IMR-90 (cell line): ENCODE measurements at regions not wholly inside any gene's neighbourhood (a gene's known extent, or its start where the extent isn't known, plus 50 kb on each side); places are given as distances from the start of the nearest gene placed in this dataset.

Experiments
- ATAC-seq: fragments of 200-7000 bp; cut with Tn5 transposase; 2 replicates; pipeline ENCODE4 v1.9.1; 2020; ENCODE audit warnings: low read depth, mild to moderate bottlenecking, moderate library complexity
- BruUV-seq: library from RNA; stranded (reverse); fragments of 400-500 nt; replicated peaks from 2 replicates; lab custom pipeline; 2021; lab: Mats Ljungman, UMichigan
- CTCF ChIA-PET: fragments of 300-600 bp; formaldehyde crosslinking; extraction: SDS; loops from one replicate; lab custom pipeline; 2021; ENCODE audit warnings: antibody characterized with exemption; lab: Yijun Ruan, JAX
- POLR2A ChIA-PET: fragments of 300-600 bp; sonication (Branson Sonifier 250); formaldehyde crosslinking; loops from one replicate; lab custom pipeline; 2022; ENCODE audit warnings: antibody characterized with exemption; ENCODE audit not compliant: unreplicated experiment; lab: Charles Lee
- DNase-seq: peaks from one replicate; pipeline ENCODE4 v3.0.0; 2013
- H2AFZ ChIP-seq: replicated peaks from 2 replicates; pipeline ENCODE3; 2013; ENCODE audit warnings: low read length, mild to moderate bottlenecking; ENCODE audit not compliant: poor library complexity
- H2AK5ac ChIP-seq: 2 replicates; pipeline ENCODE4 v1.6.1; 2013; ENCODE audit warnings: low read depth, low read length, inconsistent platforms
- H2AK9ac ChIP-seq: replicated peaks from 2 replicates; pipeline ENCODE3; 2013; ENCODE audit warnings: mild to moderate bottlenecking, low read depth, low read length, moderate library complexity; ENCODE audit not compliant: poor library complexity
- H2BK120ac ChIP-seq: 2 replicates; pipeline ENCODE4 v1.6.1; 2013; ENCODE audit warnings: low read depth, low read length, inconsistent platforms
- H2BK15ac ChIP-seq: 3 replicates; pipeline ENCODE4 v1.6.1; 2013; ENCODE audit warnings: low read depth, low read length, inconsistent platforms
- H2BK20ac ChIP-seq: 2 replicates; pipeline ENCODE4 v1.6.1; 2013; ENCODE audit warnings: low read depth, mild to moderate bottlenecking, inconsistent platforms, low read length, moderate library complexity
- H2BK5ac ChIP-seq: 2 replicates; pipeline ENCODE4 v1.6.1; 2013; ENCODE audit warnings: mild to moderate bottlenecking, low read depth, low read length, inconsistent platforms; ENCODE audit not compliant: poor library complexity, severe bottlenecking
- H3K14ac ChIP-seq: replicated peaks from 2 replicates; pipeline ENCODE4 v1.6.1; 2013; ENCODE audit warnings: low read depth, low read length, inconsistent platforms
- H3K18ac ChIP-seq: 2 replicates; pipeline ENCODE4 v1.6.1; 2013; ENCODE audit warnings: low read depth, low read length, control low read depth
- H3K23ac ChIP-seq: 2 replicates; pipeline ENCODE4 v1.6.1; 2013; ENCODE audit warnings: low read depth, low read length, inconsistent platforms
- H3K27ac ChIP-seq: 2 replicates; pipeline ENCODE4 v1.5.1; 2013; ENCODE audit warnings: mild to moderate bottlenecking, control low read depth, low read length; ENCODE audit not compliant: insufficient read depth
- H3K27me3 ChIP-seq: 2 replicates; pipeline ENCODE4 v1.6.1; 2013; ENCODE audit warnings: low read length; ENCODE audit not compliant: control insufficient read depth, insufficient read depth
- H3K36me3 ChIP-seq: 2 replicates; pipeline ENCODE4 v1.6.1; 2013; ENCODE audit warnings: low read length, mixed read lengths; ENCODE audit not compliant: control insufficient read depth, insufficient read depth
- H3K4ac ChIP-seq: 2 replicates; pipeline ENCODE4 v1.6.1; 2013; ENCODE audit warnings: low read depth, low read length, inconsistent platforms
- H3K4me1 ChIP-seq: 2 replicates; pipeline ENCODE4 v1.6.1; 2013; ENCODE audit warnings: low read length, mixed read lengths; ENCODE audit not compliant: control insufficient read depth, insufficient read depth
- H3K4me2 ChIP-seq: 2 replicates; pipeline ENCODE4 v1.6.1; 2013; ENCODE audit warnings: low read depth, mild to moderate bottlenecking, control low read depth, low read length, moderate library complexity
- H3K4me3 ChIP-seq: 2 replicates; pipeline ENCODE4 v1.5.1; 2013; ENCODE audit warnings: low read depth, mild to moderate bottlenecking, control low read depth, low read length, moderate library complexity; ENCODE audit not compliant: insufficient read depth
- H3K56ac ChIP-seq: 2 replicates; pipeline ENCODE4 v1.6.1; 2013; ENCODE audit warnings: low read length, inconsistent platforms; ENCODE audit not compliant: insufficient read depth; ENCODE audit errors: extremely low read depth
- H3K79me1 ChIP-seq, 2 experiments: 2 replicates each; pipeline ENCODE4 v1.6.1; 2013; ENCODE audit warnings: low read length in 2 of 2, inconsistent platforms in 1 of 2, low read depth in 1 of 2
- H3K9ac ChIP-seq: 2 replicates; pipeline ENCODE4 v1.6.1; 2013; ENCODE audit warnings: low read depth, low read length, control low read depth
- H3K9me1 ChIP-seq: 2 replicates; pipeline ENCODE4 v1.6.1; 2013; ENCODE audit warnings: low read length, inconsistent platforms; ENCODE audit not compliant: insufficient read depth
- H3K9me3 ChIP-seq: 2 replicates; pipeline ENCODE4 v1.6.1; 2013; ENCODE audit warnings: low read length; ENCODE audit not compliant: control insufficient read depth, insufficient read depth
- H4K20me1 ChIP-seq: 2 replicates; pipeline ENCODE4 v1.6.1; 2013; ENCODE audit warnings: low read length, inconsistent platforms; ENCODE audit not compliant: insufficient read depth
- H4K5ac ChIP-seq: 2 replicates; pipeline ENCODE4 v1.6.1; 2013; ENCODE audit warnings: mild to moderate bottlenecking, low read depth, low read length, control low read depth
- H4K8ac ChIP-seq, 2 experiments: 2 replicates each; pipeline ENCODE4 v1.6.1; 2013; ENCODE audit warnings: low read depth in 2 of 2, low read length in 2 of 2, control low read depth in 1 of 2, inconsistent platforms in 1 of 2
- H4K91ac ChIP-seq: 2 replicates; pipeline ENCODE4 v1.6.1; 2013; ENCODE audit warnings: low read depth, low read length, inconsistent platforms; ENCODE audit not compliant: insufficient read depth
- BHLHE40 ChIP-seq: fragments of 150-350 bp; IDR thresholded peaks from 2 replicates; pipeline ENCODE4 v1.6.1; 2016; ENCODE audit warnings: mild to moderate bottlenecking, low read depth, low read length
- FOS ChIP-seq: fragments of 150-350 bp; IDR thresholded peaks from 2 replicates; pipeline ENCODE4 v1.6.1; 2016; ENCODE audit warnings: low read depth, low read length
- MAZ ChIP-seq: IDR thresholded peaks from 2 replicates; pipeline ENCODE4 v1.6.1; 2012; ENCODE audit warnings: low read depth, mild to moderate bottlenecking, low read length, improper control_type of control experiment, moderate library complexity, borderline replicate concordance
- MXI1 ChIP-seq: IDR thresholded peaks from 2 replicates; pipeline ENCODE4 v1.6.1; 2012; ENCODE audit warnings: low read depth, mild to moderate bottlenecking, low read length, moderate library complexity, borderline replicate concordance
- NFE2L2 ChIP-seq: fragments of 150-350 bp; IDR thresholded peaks from 2 replicates; pipeline ENCODE4 v1.6.1; 2016; ENCODE audit warnings: low read depth, mild to moderate bottlenecking, low read length
- POLR2A ChIP-seq: IDR thresholded peaks from 2 replicates; pipeline ENCODE4 v1.6.1; 2012; ENCODE audit warnings: mild to moderate bottlenecking, low read depth, low read length
- RAD21 ChIP-seq: IDR thresholded peaks from 2 replicates; pipeline ENCODE4 v1.6.1; 2012; ENCODE audit warnings: low read length, improper control_type of control experiment
- SMC3 ChIP-seq: fragments of 150-350 bp; IDR thresholded peaks from 2 replicates; pipeline ENCODE4 v1.6.1; 2016; ENCODE audit warnings: low read depth, mild to moderate bottlenecking, antibody characterized with exemption, low read length, moderate library complexity
- WGBS, 2 experiments: methylation state at CpG; one replicate each; pipeline versions ENCODE4 v1.1.5 to v1.1.7; 2013; ENCODE audit warnings: missing lambda C conversion rate in 2 of 2; ENCODE audit not compliant: insufficient read length in 1 of 2; ENCODE audit errors: extremely low coverage in 2 of 2; 5-methylcytosine and 5-hydroxymethylcytosine counted together
- dilution Hi-C: fragments of 300-500 bp; cut with HindIII; formaldehyde crosslinking; loops from one replicate; pipeline ENCODE4 v1.14.3; 2018; ENCODE audit warnings: low sequenced_read_pairs; ENCODE audit not compliant: unreplicated experiment
- in situ Hi-C: fragments of 300-500 bp; cut with MboI; formaldehyde crosslinking; loops from 3 replicates; pipeline ENCODE4 v1.14.3; 2019; ENCODE audit warnings: low sequenced_read_pairs, inconsistent platforms, mixed read lengths
- intact Hi-C: fragments of 100-400 bp; cut with micrococcal nuclease; formaldehyde crosslinking; loops from 2 replicates; pipeline ENCODE4 v1.10.0; 2022
- TF ChIP-seq, protein P1 (sequence below): fragments of 150-350 bp; IDR thresholded peaks from 2 replicates; pipeline ENCODE4 v1.6.1; 2016; ENCODE audit warnings: low read depth, mild to moderate bottlenecking, low read length, moderate library complexity, borderline replicate concordance
- TF ChIP-seq, protein P2 (sequence below): fragments of 150-350 bp; IDR thresholded peaks from 2 replicates; pipeline ENCODE4 v1.6.1; 2017; ENCODE audit warnings: mild to moderate bottlenecking, antibody characterized with exemption, low read length, low read depth
- TF ChIP-seq, protein P3 (sequence below): conservative IDR thresholded peaks from 2 replicates; pipeline ENCODE4 v1.5.1; 2012; ENCODE audit warnings: mild to moderate bottlenecking, low read depth, low read length, improper control_type of control experiment

DNA sequence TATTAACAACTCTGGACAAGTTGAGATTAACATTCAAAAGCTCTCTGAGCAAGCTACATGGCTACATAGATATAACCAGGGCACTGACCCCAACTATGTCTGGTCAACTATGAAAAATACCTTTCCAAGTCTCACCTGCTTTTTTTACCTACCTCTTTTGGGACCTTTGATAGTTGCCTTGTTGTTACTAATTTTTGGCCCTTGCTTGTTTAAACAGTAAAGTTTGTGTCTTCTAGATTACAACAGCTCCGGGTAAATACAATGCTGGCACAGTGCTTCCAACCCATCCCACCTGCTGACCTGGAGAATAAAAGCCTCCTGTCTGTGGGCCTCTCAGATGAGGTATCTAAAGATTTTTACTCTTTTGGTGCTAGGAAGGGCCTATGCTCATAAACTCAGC lies 1036.6 kb downstream of the NAALADL2 start:
- H3K18ac ChIP-seq, result no peak overlapping the region
- TF ChIP-seq RAD21 (no peak), MXI1 (no peak), NFE2L2 (no peak), POLR2A (no peak), SMC3 (no peak), MAZ (no peak), BHLHE40 (no peak), FOS (no peak)
- TF ChIP-seq, protein P1, sequence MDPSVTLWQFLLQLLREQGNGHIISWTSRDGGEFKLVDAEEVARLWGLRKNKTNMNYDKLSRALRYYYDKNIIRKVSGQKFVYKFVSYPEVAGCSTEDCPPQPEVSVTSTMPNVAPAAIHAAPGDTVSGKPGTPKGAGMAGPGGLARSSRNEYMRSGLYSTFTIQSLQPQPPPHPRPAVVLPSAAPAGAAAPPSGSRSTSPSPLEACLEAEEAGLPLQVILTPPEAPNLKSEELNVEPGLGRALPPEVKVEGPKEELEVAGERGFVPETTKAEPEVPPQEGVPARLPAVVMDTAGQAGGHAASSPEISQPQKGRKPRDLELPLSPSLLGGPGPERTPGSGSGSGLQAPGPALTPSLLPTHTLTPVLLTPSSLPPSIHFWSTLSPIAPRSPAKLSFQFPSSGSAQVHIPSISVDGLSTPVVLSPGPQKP, result no peak
- TF ChIP-seq, protein P2, sequence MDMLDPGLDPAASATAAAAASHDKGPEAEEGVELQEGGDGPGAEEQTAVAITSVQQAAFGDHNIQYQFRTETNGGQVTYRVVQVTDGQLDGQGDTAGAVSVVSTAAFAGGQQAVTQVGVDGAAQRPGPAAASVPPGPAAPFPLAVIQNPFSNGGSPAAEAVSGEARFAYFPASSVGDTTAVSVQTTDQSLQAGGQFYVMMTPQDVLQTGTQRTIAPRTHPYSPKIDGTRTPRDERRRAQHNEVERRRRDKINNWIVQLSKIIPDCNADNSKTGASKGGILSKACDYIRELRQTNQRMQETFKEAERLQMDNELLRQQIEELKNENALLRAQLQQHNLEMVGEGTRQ, result no peak
- TF ChIP-seq, protein P3, sequence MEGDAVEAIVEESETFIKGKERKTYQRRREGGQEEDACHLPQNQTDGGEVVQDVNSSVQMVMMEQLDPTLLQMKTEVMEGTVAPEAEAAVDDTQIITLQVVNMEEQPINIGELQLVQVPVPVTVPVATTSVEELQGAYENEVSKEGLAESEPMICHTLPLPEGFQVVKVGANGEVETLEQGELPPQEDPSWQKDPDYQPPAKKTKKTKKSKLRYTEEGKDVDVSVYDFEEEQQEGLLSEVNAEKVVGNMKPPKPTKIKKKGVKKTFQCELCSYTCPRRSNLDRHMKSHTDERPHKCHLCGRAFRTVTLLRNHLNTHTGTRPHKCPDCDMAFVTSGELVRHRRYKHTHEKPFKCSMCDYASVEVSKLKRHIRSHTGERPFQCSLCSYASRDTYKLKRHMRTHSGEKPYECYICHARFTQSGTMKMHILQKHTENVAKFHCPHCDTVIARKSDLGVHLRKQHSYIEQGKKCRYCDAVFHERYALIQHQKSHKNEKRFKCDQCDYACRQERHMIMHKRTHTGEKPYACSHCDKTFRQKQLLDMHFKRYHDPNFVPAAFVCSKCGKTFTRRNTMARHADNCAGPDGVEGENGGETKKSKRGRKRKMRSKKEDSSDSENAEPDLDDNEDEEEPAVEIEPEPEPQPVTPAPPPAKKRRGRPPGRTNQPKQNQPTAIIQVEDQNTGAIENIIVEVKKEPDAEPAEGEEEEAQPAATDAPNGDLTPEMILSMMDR, result no peak
- dilution Hi-C loops (no loop called here), intact Hi-C loops (no loop called here), in situ Hi-C loops (no loop called here)
- no peak overlapping the region for H2AK9ac ChIP-seq
- ChIA-PET POLR2A (no interaction called here), CTCF (interaction anchor here (0.5 kb wide), 1 partner anchor 1730 kb away, joined by 3 read pairs; no protein-coding TSS in a partner anchor)
- no peak overlapping the region for H3K4me3 ChIP-seq
- H2AK5ac ChIP-seq, result no peak overlapping the region
- no peaks in the 10 kb centered on the region for H3K4me1 ChIP-seq
- H3K23ac ChIP-seq, result no peak overlapping the region
- H2BK15ac ChIP-seq, result no peak overlapping the region
- no peaks in the 10 kb centered on the region for H3K36me3 ChIP-seq
- H4K5ac ChIP-seq, result no peak overlapping the region
- no peak overlapping the region for H2BK5ac ChIP-seq
- BruUV-seq, result no TSS peak
- no peaks in the 10 kb centered on the region for H3K9me1 ChIP-seq
- no peak overlapping the region for H3K4me2 ChIP-seq
- H4K20me1 ChIP-seq, result no peaks in the 10 kb centered on the region
- no peak overlapping the region for H2BK20ac ChIP-seq
- WGBS, 2 experiments, result no CpG with 5 or more reads among the region's 1 CpG
- H3K9me3 ChIP-seq, result no peaks in the 10 kb centered on the region
- no peak overlapping the region for H3K9ac ChIP-seq
- ATAC-seq, result no peak
- H4K91ac ChIP-seq, result no peak overlapping the region
- H3K27me3 ChIP-seq, result no peaks in the 10 kb centered on the region
- H3K79me1 ChIP-seq, result no peaks in the 10 kb centered on the region
- no peak overlapping the region for H2AFZ ChIP-seq
- H3K56ac ChIP-seq, result no peak overlapping the region
- DNase-seq, result no peak
- no peak overlapping the region for H3K27ac ChIP-seq
- H2BK120ac ChIP-seq, result no peak overlapping the region
- H4K8ac ChIP-seq, result no peak overlapping the region
- H3K4ac ChIP-seq, result no peak overlapping the region
- no peak overlapping the region for H3K14ac ChIP-seq
